Peyer's patch (tissue), 4 donors: ENCODE measurements at regions not wholly inside any gene's neighbourhood (a gene's known extent, or its start where the extent isn't known, plus 50 kb on each side); places are given as distances from the start of the nearest gene placed in this dataset.

Experiments
- CTCF ChIP-seq, 6 experiments: fragments of 450-650 bp in 4 of 6; fragments of 200-600 bp in 2 of 6; sonication (generic) in 1 of 6; IDR thresholded peaks; one replicate each; pipeline ENCODE4 v1.5.1; 2017 to 2019; ENCODE audit warnings: antibody characterized with exemption in 6 of 6, mild to moderate bottlenecking in 3 of 6, moderate library complexity in 1 of 6
- POLR2A ChIP-seq, 2 donors: fragments of 450-650 bp; IDR thresholded peaks; one replicate each; pipeline ENCODE4 v1.5.1; 2017; ENCODE audit warnings: antibody characterized with exemption in 2 of 2, mild to moderate bottlenecking in 2 of 2, moderate library complexity in 2 of 2

GRCh38 chr6:19979986-19980385 lies 142.8 kb downstream of the ID4 start:
- TF ChIP-seq CTCF (IDR thresholded peaks at IDR 0.05) (no peak), POLR2A (IDR thresholded peaks at IDR 0.05) (no peak)
